ENCODE measurements at regions not wholly inside any gene's neighbourhood (a gene's known extent, or its start where the extent isn't known, plus 50 kb on each side); places are given as distances from the start of the nearest gene placed in this dataset.

GRCh38 chr11:32161293-32161692, 70.4 kb downstream of the RCN1 start:
- DNase-seq (ENCODE audit: extremely low read depth in 1 of 11, low read depth in 9 of 11, low spot score in 4 of 11) = no peak

GRCh38 chr11:32162351-32162750, 71.5 kb downstream of the RCN1 start:
- no peak for DNase-seq (ENCODE audit: extremely low read depth in 1 of 11, low read depth in 9 of 11, low spot score in 4 of 11)

- DNase-seq (ENCODE audit: extremely low read depth in 1 of 11, low read depth in 9 of 11, low spot score in 4 of 11) = no peak
These were observed 72.0 kb downstream of the RCN1 start for GRCh38 chr11:32162906-32163305.

- no peak for DNase-seq (ENCODE audit: extremely low read depth in 1 of 11, low read depth in 9 of 11, low spot score in 4 of 11)
These were observed 72.7 kb downstream of the RCN1 start for GRCh38 chr11:32163557-32163956.

GRCh38 chr11:32164836-32165235, 74.0 kb downstream of the RCN1 start:
- DNase-seq (ENCODE audit: extremely low read depth in 1 of 11, low read depth in 9 of 11, low spot score in 4 of 11) = no peak

- no peak for DNase-seq (ENCODE audit: extremely low read depth in 1 of 11, low read depth in 9 of 11, low spot score in 4 of 11)
These were observed 78.0 kb downstream of the RCN1 start for GRCh38 chr11:32168924-32169323.

- no peak for DNase-seq (ENCODE audit: extremely low read depth in 1 of 11, low read depth in 9 of 11, low spot score in 4 of 11)
These were observed 80.6 kb downstream of the RCN1 start for GRCh38 chr11:32171445-32171844.

GRCh38 chr11:32172041-32172847, 81.4 kb downstream of the RCN1 start:
- peak in 1 of 11 donors; percentile 2 for DNase-seq (ENCODE audit: extremely low read depth in 1 of 11, low read depth in 9 of 11, low spot score in 4 of 11)

- DNase-seq (ENCODE audit: extremely low read depth in 1 of 11, low read depth in 9 of 11, low spot score in 4 of 11) = peak in 8 of 11 donors; percentile 35 to 55 (median 44)
These were observed 82.3 kb downstream of the RCN1 start for GRCh38 chr11:32172848-32173834.

GRCh38 chr11:32173977-32174376, 83.1 kb downstream of the RCN1 start:
- no peak for DNase-seq (ENCODE audit: extremely low read depth in 1 of 11, low read depth in 9 of 11, low spot score in 4 of 11)

GRCh38 chr11:32176223-32176934, 85.5 kb downstream of the RCN1 start:
- DNase-seq (ENCODE audit: extremely low read depth in 1 of 11, low read depth in 9 of 11, low spot score in 4 of 11) = peak; percentile 50 to 83 (median 75)

GRCh38 chr11:32178692-32179091, 87.8 kb downstream of the RCN1 start:
- DNase-seq (ENCODE audit: extremely low read depth in 1 of 11, low read depth in 9 of 11, low spot score in 4 of 11) = no peak

- no peak for DNase-seq (ENCODE audit: extremely low read depth in 1 of 11, low read depth in 9 of 11, low spot score in 4 of 11)
These were observed 92.6 kb downstream of the RCN1 start for GRCh38 chr11:32183512-32183911.

- no peak for DNase-seq (ENCODE audit: extremely low read depth in 1 of 11, low read depth in 9 of 11, low spot score in 4 of 11)
These were observed 93.3 kb downstream of the RCN1 start for GRCh38 chr11:32184041-32184722.

GRCh38 chr11:32184723-32185376, 94.0 kb downstream of the RCN1 start:
- DNase-seq (ENCODE audit: extremely low read depth in 1 of 11, low read depth in 9 of 11, low spot score in 4 of 11) = no peak

GRCh38 chr11:32186118-32186517, 95.2 kb downstream of the RCN1 start:
- DNase-seq (ENCODE audit: extremely low read depth in 1 of 11, low read depth in 9 of 11, low spot score in 4 of 11) = no peak

- DNase-seq (ENCODE audit: extremely low read depth in 1 of 11, low read depth in 9 of 11, low spot score in 4 of 11) = no peak
These were observed 96.2 kb downstream of the RCN1 start for GRCh38 chr11:32187111-32187510.

- no peak for DNase-seq (ENCODE audit: extremely low read depth in 1 of 11, low read depth in 9 of 11, low spot score in 4 of 11)
These were observed 97.9 kb downstream of the RCN1 start for GRCh38 chr11:32188785-32189184.
